ENCODE measurements at regions not wholly inside any gene's neighbourhood (a gene's known extent, or its start where the extent isn't known, plus 50 kb on each side); places are given as distances from the start of the nearest gene placed in this dataset.

DNA sequence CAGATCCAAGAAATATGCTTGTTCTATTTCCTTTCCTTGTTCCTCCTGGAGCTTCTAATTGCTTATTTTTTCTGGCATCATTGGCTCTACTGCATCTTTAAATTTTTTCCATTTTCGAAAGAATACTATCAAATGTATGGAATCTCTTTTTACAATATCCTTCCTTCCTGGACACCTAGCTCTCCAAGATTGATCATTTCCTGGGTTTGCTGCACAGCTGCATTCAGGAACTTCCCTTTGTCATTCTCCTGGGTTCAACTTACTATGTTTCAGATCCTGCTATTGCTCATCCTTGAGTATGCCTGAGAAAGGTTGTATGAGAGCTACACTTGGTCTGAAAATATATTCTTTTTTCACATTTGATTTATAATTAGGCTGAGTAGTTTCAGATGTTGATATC lies 73.7 kb upstream of the ERCC6L2 start:
- TF ChIP-seq, protein P1, sequence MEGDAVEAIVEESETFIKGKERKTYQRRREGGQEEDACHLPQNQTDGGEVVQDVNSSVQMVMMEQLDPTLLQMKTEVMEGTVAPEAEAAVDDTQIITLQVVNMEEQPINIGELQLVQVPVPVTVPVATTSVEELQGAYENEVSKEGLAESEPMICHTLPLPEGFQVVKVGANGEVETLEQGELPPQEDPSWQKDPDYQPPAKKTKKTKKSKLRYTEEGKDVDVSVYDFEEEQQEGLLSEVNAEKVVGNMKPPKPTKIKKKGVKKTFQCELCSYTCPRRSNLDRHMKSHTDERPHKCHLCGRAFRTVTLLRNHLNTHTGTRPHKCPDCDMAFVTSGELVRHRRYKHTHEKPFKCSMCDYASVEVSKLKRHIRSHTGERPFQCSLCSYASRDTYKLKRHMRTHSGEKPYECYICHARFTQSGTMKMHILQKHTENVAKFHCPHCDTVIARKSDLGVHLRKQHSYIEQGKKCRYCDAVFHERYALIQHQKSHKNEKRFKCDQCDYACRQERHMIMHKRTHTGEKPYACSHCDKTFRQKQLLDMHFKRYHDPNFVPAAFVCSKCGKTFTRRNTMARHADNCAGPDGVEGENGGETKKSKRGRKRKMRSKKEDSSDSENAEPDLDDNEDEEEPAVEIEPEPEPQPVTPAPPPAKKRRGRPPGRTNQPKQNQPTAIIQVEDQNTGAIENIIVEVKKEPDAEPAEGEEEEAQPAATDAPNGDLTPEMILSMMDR (IDR thresholded peaks at IDR 0.05): no peak
- DNase-seq (no peak), ATAC-seq (ENCODE audit: poor library complexity) (no peak)
- H3K4me3 ChIP-seq (ENCODE audit: low read length): no peak overlapping the region
- Mint-ChIP-seq H3K27ac (no peak overlapping the region), H3K36me3 (ENCODE audit: low read depth) (no peaks in the 10 kb centered on the region), H3K4me3 (no peak overlapping the region), H3K27me3 (peaks cover 18% of the 10 kb centered on the region), H3K4me1 (ENCODE audit: low read depth) (no peaks in the 10 kb centered on the region), H3K9me3 (no peaks in the 10 kb centered on the region)
- CTCF ChIA-PET: interaction anchor here (1.0 kb wide), 1 partner anchor 60 kb away, joined by 3 read pairs; no protein-coding TSS in a partner anchor
- intact Hi-C loops (cut with DNase I, micrococcal nuclease): loop anchor here in 1 of 2 experiments (5.0 kb wide), 1 partner anchor 416 kb away; no protein-coding TSS in a partner anchor
- no peaks in the 10 kb centered on the region for H3K9me3 ChIP-seq (ENCODE audit: control insufficient read depth in 1 of 2, insufficient read depth in 1 of 2, low read length in 2 of 2)
- H3K27ac ChIP-seq (ENCODE audit: low read depth in 1 of 2, low read length in 2 of 2): no peak overlapping the region
- H3K36me3 ChIP-seq (ENCODE audit: insufficient read depth, low read length): no peaks in the 10 kb centered on the region
- H3K27me3 ChIP-seq (ENCODE audit: control insufficient read depth in 1 of 2, insufficient read depth in 2 of 2, low read length in 2 of 2): peaks cover 4 to 9% of the 10 kb centered on the region in 2 experiments
- POLR2A ChIA-PET: no interaction called here
- H3K4me1 ChIP-seq (ENCODE audit: insufficient read depth, low read length): no peaks in the 10 kb centered on the region

DNA sequence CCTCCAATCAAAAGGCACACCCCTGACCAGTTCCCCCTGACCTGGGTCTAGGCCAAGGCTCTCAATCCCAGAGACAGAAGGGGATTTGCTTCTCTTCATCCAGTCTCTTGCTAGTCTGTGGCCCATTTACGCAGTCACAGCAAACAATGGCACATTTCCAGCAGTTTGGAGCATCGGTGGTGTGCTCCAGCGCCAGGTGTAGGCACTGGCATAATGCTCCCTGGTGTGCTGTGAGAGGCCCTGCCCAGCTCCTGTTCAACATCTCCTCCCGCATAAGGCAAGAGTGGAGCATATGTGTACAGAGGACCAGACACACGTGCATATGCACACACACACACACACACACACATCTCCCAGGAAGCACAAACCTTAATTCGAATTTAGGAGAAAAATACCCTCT lies 79.5 kb upstream of the ERCC6L2 start:
- DNase-seq: no peak
- Histone ChIP-seq H3K27ac (ENCODE audit: low read depth in 1 of 2, low read length in 2 of 2) (no peak overlapping the region), H3K9me3 (ENCODE audit: control insufficient read depth in 1 of 2, insufficient read depth in 1 of 2, low read length in 2 of 2) (no peaks in the 10 kb centered on the region), H3K36me3 (ENCODE audit: insufficient read depth, low read length) (no peaks in the 10 kb centered on the region), H3K4me3 (ENCODE audit: low read length) (no peak overlapping the region), H3K4me1 (ENCODE audit: insufficient read depth, low read length) (no peaks in the 10 kb centered on the region), H3K27me3 (ENCODE audit: control insufficient read depth in 1 of 2, insufficient read depth in 2 of 2, low read length in 2 of 2) (no peaks in the 10 kb centered on the region)
- H3K27me3 Mint-ChIP-seq: peaks cover 15% of the 10 kb centered on the region
- H3K9me3 Mint-ChIP-seq: no peaks in the 10 kb centered on the region
- no peaks in the 10 kb centered on the region for H3K36me3 Mint-ChIP-seq (ENCODE audit: low read depth)
- intact Hi-C loops (cut with DNase I, micrococcal nuclease): no loop called here
- H3K4me3 Mint-ChIP-seq: no peak overlapping the region
- no peaks in the 10 kb centered on the region for H3K4me1 Mint-ChIP-seq (ENCODE audit: low read depth)
- ATAC-seq (ENCODE audit: poor library complexity): no peak
- TF ChIP-seq, protein P1 (IDR thresholded peaks at IDR 0.05): no peak
- CTCF ChIA-PET: no interaction called here
- no peak overlapping the region for H3K27ac Mint-ChIP-seq
- POLR2A ChIA-PET: no interaction called here

DNA sequence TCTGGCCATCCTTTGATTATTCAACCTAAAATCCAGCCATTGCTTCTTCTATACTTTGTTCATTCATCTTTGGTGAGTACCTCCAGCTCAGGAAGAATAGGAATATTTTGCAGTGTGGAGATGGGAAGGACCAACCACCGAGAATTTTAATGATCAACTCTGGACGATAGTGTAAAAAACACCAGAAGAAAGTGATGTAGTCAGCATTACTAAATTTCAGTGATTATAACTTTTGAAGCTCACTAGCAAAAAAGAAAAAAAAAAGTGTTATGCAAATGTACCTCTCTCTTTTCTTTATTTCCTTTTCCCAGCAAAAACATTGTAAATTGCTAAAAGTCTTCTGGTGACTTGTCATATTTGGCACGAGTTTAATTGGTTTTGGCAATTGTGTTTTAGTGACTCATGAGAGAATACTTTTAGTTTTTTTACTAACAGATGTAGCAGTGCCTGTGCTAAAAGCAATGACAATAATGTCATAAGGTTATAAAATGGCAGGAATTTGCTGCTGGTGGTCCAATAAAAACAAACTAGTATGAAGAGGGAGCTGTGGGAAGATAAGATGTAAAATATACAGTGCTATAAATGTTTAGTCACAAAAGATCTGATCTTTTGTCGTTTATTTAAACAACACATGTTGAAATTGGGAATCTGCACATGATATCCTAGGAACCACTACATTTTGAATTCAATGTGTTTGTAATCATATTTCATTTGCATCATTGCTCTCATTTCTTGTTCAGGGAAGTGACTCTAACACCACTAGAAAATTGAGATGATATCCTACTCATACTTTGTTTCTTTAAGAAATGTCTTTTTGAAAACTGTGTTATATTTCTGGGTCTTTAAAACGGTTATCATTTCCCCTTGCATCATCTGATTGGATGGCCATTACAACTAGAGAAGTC lies 81.3 kb upstream of the ERCC6L2 start:
- Histone ChIP-seq H3K9me3 (ENCODE audit: control insufficient read depth in 1 of 2, insufficient read depth in 1 of 2, low read length in 2 of 2) (no peaks in the 10 kb centered on the region), H3K36me3 (ENCODE audit: insufficient read depth, low read length) (no peaks in the 10 kb centered on the region), H3K4me1 (ENCODE audit: insufficient read depth, low read length) (no peaks in the 10 kb centered on the region), H3K27me3 (ENCODE audit: control insufficient read depth in 1 of 2, insufficient read depth in 2 of 2, low read length in 2 of 2) (no peaks in the 10 kb centered on the region), H3K4me3 (ENCODE audit: low read length) (no peak overlapping the region), H3K27ac (ENCODE audit: low read depth in 1 of 2, low read length in 2 of 2) (no peak overlapping the region)
- intact Hi-C loops (cut with DNase I, micrococcal nuclease): no loop called here
- Mint-ChIP-seq H3K27ac (no peak overlapping the region), H3K4me3 (no peak overlapping the region), H3K9me3 (no peaks in the 10 kb centered on the region), H3K4me1 (ENCODE audit: low read depth) (no peaks in the 10 kb centered on the region), H3K36me3 (ENCODE audit: low read depth) (no peaks in the 10 kb centered on the region), H3K27me3 (peaks cover 4% of the 10 kb centered on the region)
- TF ChIP-seq, protein P1 (IDR thresholded peaks at IDR 0.05): no peak
- POLR2A ChIA-PET: interaction anchor here (0.5 kb wide), 1 partner anchor 27 kb away, joined by 7 read pairs; no protein-coding TSS in a partner anchor
- CTCF ChIA-PET: no interaction called here
- no peak for ATAC-seq (ENCODE audit: poor library complexity)
- DNase-seq: no peak
